WERI-Rb-1 (cell line): ENCODE measurements at regions not wholly inside any gene's neighbourhood (a gene's known extent, or its start where the extent isn't known, plus 50 kb on each side); places are given as distances from the start of the nearest gene placed in this dataset.

ENCODE experiments used
- DNase-seq: peaks from one replicate; pipeline ENCODE4 v3.0.0-alpha.2; 2020
- H3K27ac ChIP-seq: fragments of 250-450 bp; sonication (Bioruptor Pico); 2 replicates; pipeline ENCODE4 v1.5.1; 2020; ENCODE audit warnings: mild to moderate bottlenecking, moderate library complexity
- H3K27me3 ChIP-seq: fragments of 250-450 bp; sonication (Bioruptor Pico); 2 replicates; pipeline ENCODE4 v1.5.1; 2021; ENCODE audit warnings: mild to moderate bottlenecking, low read depth, moderate library complexity; ENCODE audit not compliant: insufficient read depth, severe bottlenecking
- H3K36me3 ChIP-seq: fragments of 250-450 bp; sonication (Bioruptor Pico); 2 replicates; pipeline ENCODE4 v1.5.1; 2020; ENCODE audit warnings: mild to moderate bottlenecking, moderate library complexity
- H3K4me3 ChIP-seq: 2 replicates; pipeline ENCODE4 v1.5.1; 2011; ENCODE audit warnings: low read depth, mild to moderate bottlenecking, control low read depth, low read length
- H3K9me3 ChIP-seq: fragments of 250-450 bp; sonication (Bioruptor Pico); 2 replicates; pipeline ENCODE4 v1.5.1; 2021; ENCODE audit warnings: mild to moderate bottlenecking, moderate library complexity; ENCODE audit not compliant: severe bottlenecking
- CTCF ChIP-seq: IDR thresholded peaks from 2 replicates; pipeline ENCODE4 v1.5.1; 2011; ENCODE audit warnings: low read depth, mild to moderate bottlenecking, control low read depth, inconsistent platforms, low read length

GRCh38 chr2:21294446-21294845 is 170.7 kb downstream of the TDRD15 start:
- DNase-seq, result no peak
- H3K9me3 ChIP-seq, result no peaks in the 10 kb centered on the region
- H3K27ac ChIP-seq, result no peak overlapping the region
- H3K4me3 ChIP-seq, result no peak overlapping the region
- H3K27me3 ChIP-seq, result peaks cover 49% of the 10 kb centered on the region
- TF ChIP-seq CTCF, result no peak
- H3K36me3 ChIP-seq, result no peaks in the 10 kb centered on the region

- TF ChIP-seq CTCF, result no peak
- no peak overlapping the region for H3K27ac ChIP-seq
- H3K36me3 ChIP-seq, result no peaks in the 10 kb centered on the region
- no peaks in the 10 kb centered on the region for H3K9me3 ChIP-seq
- no peak for DNase-seq
- H3K4me3 ChIP-seq, result no peak overlapping the region
- peaks cover 28% of the 10 kb centered on the region for H3K27me3 ChIP-seq
These were observed 175.6 kb downstream of the TDRD15 start for GRCh38 chr2:21299411-21299810.

GRCh38 chr2:21301871-21302455 is 178.2 kb downstream of the TDRD15 start:
- no peak overlapping the region for H3K4me3 ChIP-seq
- DNase-seq, result no peak
- no peaks in the 10 kb centered on the region for H3K9me3 ChIP-seq
- no peak for TF ChIP-seq CTCF
- H3K27ac ChIP-seq, result no peak overlapping the region
- H3K36me3 ChIP-seq, result no peaks in the 10 kb centered on the region
- H3K27me3 ChIP-seq, result peaks cover 25% of the 10 kb centered on the region

- no peak for TF ChIP-seq CTCF
- no peak for DNase-seq
- Histone ChIP-seq H3K27ac (no peak overlapping the region), H3K36me3 (no peaks in the 10 kb centered on the region), H3K4me3 (no peak overlapping the region), H3K27me3 (peaks cover 10% of the 10 kb centered on the region), H3K9me3 (no peaks in the 10 kb centered on the region)
These were observed 180.1 kb downstream of the TDRD15 start for GRCh38 chr2:21303876-21304275.

GRCh38 chr2:21305581-21305980 is 181.8 kb downstream of the TDRD15 start:
- no peak for DNase-seq
- Histone ChIP-seq H3K27me3 (peaks cover 10% of the 10 kb centered on the region), H3K4me3 (no peak overlapping the region), H3K27ac (no peak overlapping the region), H3K36me3 (no peaks in the 10 kb centered on the region), H3K9me3 (no peaks in the 10 kb centered on the region)
- TF ChIP-seq CTCF, result no peak

- Histone ChIP-seq H3K9me3 (no peaks in the 10 kb centered on the region), H3K36me3 (no peaks in the 10 kb centered on the region), H3K27me3 (peaks cover 10% of the 10 kb centered on the region), H3K4me3 (no peak overlapping the region), H3K27ac (no peak overlapping the region)
- no peak for DNase-seq
- TF ChIP-seq CTCF, result no peak
These were observed 182.5 kb downstream of the TDRD15 start for GRCh38 chr2:21306235-21306634.
